Hepatic stellate cell (primary cell): ENCODE measurements at regions not wholly inside any gene's neighbourhood (a gene's known extent, or its start where the extent isn't known, plus 50 kb on each side); places are given as distances from the start of the nearest gene placed in this dataset.

ENCODE experiments used
- DNase-seq: peaks from one replicate; pipeline ENCODE4 v3.0.0; 2011; ENCODE audit warnings: low spot score

- no peak for DNase-seq
Observed at GRCh38 chr3:71846185-71846584, 61.2 kb upstream of the PROK2 start.

- DNase-seq, result no peak
Observed at GRCh38 chr3:71843071-71843470, 58.1 kb upstream of the PROK2 start.

GRCh38 chr3:71838406-71838805 is 53.5 kb upstream of the PROK2 start:
- DNase-seq, result no peak
